HepG2 (cell line): ENCODE measurements at regions not wholly inside any gene's neighbourhood (a gene's known extent, or its start where the extent isn't known, plus 50 kb on each side); places are given as distances from the start of the nearest gene placed in this dataset.

Source experiments
- ATAC-seq: fragments of 200-7000 bp; cut with Tn5 transposase; 3 replicates; pipeline ENCODE4 v1.9.1; 2020; ENCODE audit warnings: mild to moderate bottlenecking, moderate library complexity
- BruUV-seq: library from RNA; stranded (reverse); fragments of 400-500 nt; replicated peaks from 2 replicates; lab custom pipeline; 2021; lab: Mats Ljungman, UMichigan
- CTCF ChIA-PET: fragments of 300-600 bp; formaldehyde crosslinking; extraction: SDS; loops from one replicate; lab custom pipeline; 2021; ENCODE audit warnings: low total read pairs, inconsistent platforms, low intra/inter-chr PET ratio; lab: Yijun Ruan, JAX
- POLR2A ChIA-PET: fragments of 350-600 bp; sonication (Branson Sonifier 250); formaldehyde crosslinking; loops from one replicate; lab custom pipeline; 2020; ENCODE audit warnings: antibody characterized with exemption, inconsistent platforms; lab: Yijun Ruan, JAX
- DNase-seq: peaks from one replicate; pipeline ENCODE4 v3.0.0-alpha.2; 2015; ENCODE audit warnings: low spot score
- FAIRE-seq: peaks from 3 replicates; lab custom pipeline; 2011; peaks lifted over from hg19 to GRCh38; lab: Jason Lieb, UNC
- H2AFZ ChIP-seq: one replicate; pipeline ENCODE4 v1.6.1; 2011; ENCODE audit warnings: low read length, inconsistent platforms
- H3K27ac ChIP-seq: fragments of 300-600 bp; 3 replicates; pipeline ENCODE4 v1.8.0; 2011; ENCODE audit warnings: mixed run types, mild to moderate bottlenecking, mixed read lengths, low read length, inconsistent platforms; ENCODE audit not compliant: insufficient read depth; ENCODE audit errors: extremely low read length
- H3K27me3 ChIP-seq, 2 experiments: fragments of 200-600 bp in 1 of 2; 2 replicates in 1 of 2; 3 replicates in 1 of 2; pipeline versions ENCODE4 v1.6.0 to v1.8.0; 2011; ENCODE audit warnings: low read length in 2 of 2, mild to moderate bottlenecking in 2 of 2, moderate library complexity in 2 of 2, inconsistent platforms in 1 of 2; ENCODE audit not compliant: insufficient read depth in 2 of 2, control insufficient read depth in 1 of 2
- H3K36me3 ChIP-seq, 2 experiments: fragments of 200-600 bp in 1 of 2; replicated peaks in 1 of 2; 2 replicates in 1 of 2; 3 replicates in 1 of 2; pipeline versions ENCODE4 v1.5.1 to v1.8.0; 2011; ENCODE audit warnings: low read length in 2 of 2, inconsistent platforms in 1 of 2; ENCODE audit not compliant: insufficient read depth in 2 of 2, control insufficient read depth in 1 of 2
- H3K4me1 ChIP-seq: 2 replicates; pipeline ENCODE4 v1.5.1; 2012; ENCODE audit warnings: low read length, inconsistent platforms; ENCODE audit not compliant: insufficient read depth
- H3K4me2 ChIP-seq: 2 replicates; pipeline ENCODE4 v1.6.0; 2011; ENCODE audit warnings: low read depth, low read length, inconsistent platforms
- H3K4me3 ChIP-seq, 3 experiments: fragments of 200-600 bp in 1 of 3; sonication (generic), shearing (Covaris generic) in 1 of 3; replicated peaks in 1 of 3; 2 replicates each; pipeline ENCODE4 v1.5.1; 2011 to 2016; ENCODE audit warnings: low read length in 3 of 3, inconsistent platforms in 2 of 3, low read depth in 2 of 3, mild to moderate bottlenecking in 2 of 3, control low read depth in 1 of 3, mixed read lengths in 1 of 3; ENCODE audit not compliant: insufficient read depth in 1 of 3
- H3K79me2 ChIP-seq: one replicate; pipeline ENCODE4 v1.6.1; 2011; ENCODE audit warnings: low read length, inconsistent platforms; ENCODE audit not compliant: insufficient read depth
- H3K9ac ChIP-seq: 2 replicates; pipeline ENCODE4 v1.6.0; 2011; ENCODE audit warnings: mild to moderate bottlenecking, low read depth, low read length, inconsistent platforms; ENCODE audit not compliant: insufficient read depth
- H3K9me3 ChIP-seq: 2 replicates; pipeline ENCODE4 v1.5.1; 2012; ENCODE audit warnings: mild to moderate bottlenecking, low read length
- H4K20me1 ChIP-seq: 2 replicates; pipeline ENCODE4 v1.6.0; 2011; ENCODE audit warnings: inconsistent platforms, mild to moderate bottlenecking, low read length, moderate library complexity; ENCODE audit not compliant: insufficient read depth
- ATF6 ChIP-seq: sonication (generic); formaldehyde crosslinking; conservative IDR thresholded peaks from 2 replicates; pipeline ENCODE4 v1.4.0; 2020; ENCODE audit warnings: missing genetic modification reagents
- CBX2 ChIP-seq, 2 experiments: fragments of 200-600 bp in 1 of 2; sonication (generic); formaldehyde crosslinking in 1 of 2; IDR thresholded peaks; 2 replicates each; pipeline versions ENCODE4 v1.7.0 to v1.8.1; 2018 to 2022; ENCODE audit warnings: low read depth in 2 of 2, low read length in 1 of 2, mild to moderate bottlenecking in 1 of 2, missing genetic modification reagents in 1 of 2
- DRAP1 ChIP-seq: IDR thresholded peaks from 2 replicates; pipeline ENCODE4 v1.6.1; 2016; ENCODE audit warnings: missing genetic modification reagents, missing compliant biosample characterization
- MAFF ChIP-seq: IDR thresholded peaks from 2 replicates; pipeline ENCODE4 v1.6.1; 2011; ENCODE audit warnings: low read depth, low read length, improper control_type of control experiment
- RERE ChIP-seq: IDR thresholded peaks from 2 replicates; pipeline ENCODE4 v1.6.1; 2016; ENCODE audit warnings: low read depth, missing genetic modification reagents, missing compliant biosample characterization
- SIX1 ChIP-seq: sonication (generic); formaldehyde crosslinking; IDR thresholded peaks from 2 replicates; pipeline ENCODE4 v1.4.0; 2020; ENCODE audit warnings: missing genetic modification reagents, borderline replicate concordance
- TIGD3 ChIP-seq: sonication (generic); formaldehyde crosslinking; IDR thresholded peaks from 2 replicates; pipeline ENCODE4 v1.5.1; 2020; ENCODE audit warnings: mild to moderate bottlenecking, missing genetic modification reagents, borderline replicate concordance
- ZNF232 ChIP-seq: sonication (generic); formaldehyde crosslinking; IDR thresholded peaks from 2 replicates; pipeline ENCODE4 v1.4.0; 2020; ENCODE audit warnings: missing genetic modification reagents, borderline replicate concordance
- ZNF766 ChIP-seq: sonication (generic); formaldehyde crosslinking; IDR thresholded peaks from 2 replicates; pipeline ENCODE4 v1.5.0; 2020; ENCODE audit warnings: missing genetic modification reagents, borderline replicate concordance
- WGBS: methylation state at CpG from one replicate; pipeline ENCODE4 v1.1.6; 2017; ENCODE audit warnings: low lambda C conversion rate; 5-methylcytosine and 5-hydroxymethylcytosine counted together
- in situ Hi-C: cut with HindIII; loops from 2 replicates; pipeline ENCODE4 v1.10.0; 2017; ENCODE audit warnings: low pct_unique_long_range_greater_than_20kb; ENCODE audit not compliant: extremely low pct_ligation_motif_present
- intact Hi-C: fragments of 100-400 bp; cut with micrococcal nuclease; formaldehyde crosslinking; loops from one replicate; pipeline ENCODE4 v1.10.0; 2022; ENCODE audit not compliant: unreplicated experiment
- TF ChIP-seq, protein P1 (sequence below): sonication (generic); formaldehyde crosslinking; IDR thresholded peaks from 2 replicates; pipeline ENCODE4 v1.8.0; 2022; ENCODE audit warnings: missing genetic modification reagents, mild to moderate bottlenecking, borderline replicate concordance

DNA sequence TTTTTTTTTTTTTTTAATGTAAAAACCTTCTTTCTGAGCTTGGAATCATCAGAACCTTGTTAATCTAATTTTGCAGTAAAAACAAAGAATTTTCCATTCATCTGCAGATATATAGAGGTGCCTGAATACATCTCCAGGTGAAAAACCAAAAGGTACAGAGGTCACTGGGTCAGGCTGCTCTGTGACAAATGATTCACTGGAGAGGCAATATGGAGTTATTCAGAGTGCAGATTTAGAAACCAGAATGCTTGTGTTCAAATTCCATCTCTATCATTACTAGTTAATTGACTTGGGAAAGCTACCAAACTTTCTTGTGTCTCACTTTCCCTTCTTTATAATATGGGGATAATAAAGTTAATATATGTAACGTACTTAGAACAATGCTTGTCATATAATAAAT is 51.5 kb upstream of the C1orf53 start:
- Histone ChIP-seq H3K4me2 (no peak overlapping the region), H3K9me3 (no peaks in the 10 kb centered on the region), H2AFZ (no peak overlapping the region), H4K20me1 (no peaks in the 10 kb centered on the region), H3K27me3 (no peaks in the 10 kb centered on the region), H3K36me3 (no peaks in the 10 kb centered on the region), H3K27ac (no peak overlapping the region), H3K79me2 (no peaks in the 10 kb centered on the region), H3K4me3 (no peak overlapping the region), H3K4me1 (no peaks in the 10 kb centered on the region), H3K9ac (no peak overlapping the region)
- BruUV-seq = no TSS peak
- no peak for TF ChIP-seq ZNF766
- TF ChIP-seq SIX1 = no peak
- TF ChIP-seq CBX2 (IDR thresholded peaks at IDR 0.05; ENCODE audit: low read depth, low read length) = no peak
- no peak for TF ChIP-seq CBX2 (CRISPR knock-in tag; IDR thresholded peaks at IDR 0.05; ENCODE audit: low read depth)
- TF ChIP-seq MAFF = no peak
- TF ChIP-seq ATF6 (CRISPR knock-in tag) = no peak
- TF ChIP-seq ZNF232 (CRISPR knock-in tag) = no peak
- no peak for TF ChIP-seq DRAP1 (CRISPR knock-in tag)
- TF ChIP-seq, protein P1, sequence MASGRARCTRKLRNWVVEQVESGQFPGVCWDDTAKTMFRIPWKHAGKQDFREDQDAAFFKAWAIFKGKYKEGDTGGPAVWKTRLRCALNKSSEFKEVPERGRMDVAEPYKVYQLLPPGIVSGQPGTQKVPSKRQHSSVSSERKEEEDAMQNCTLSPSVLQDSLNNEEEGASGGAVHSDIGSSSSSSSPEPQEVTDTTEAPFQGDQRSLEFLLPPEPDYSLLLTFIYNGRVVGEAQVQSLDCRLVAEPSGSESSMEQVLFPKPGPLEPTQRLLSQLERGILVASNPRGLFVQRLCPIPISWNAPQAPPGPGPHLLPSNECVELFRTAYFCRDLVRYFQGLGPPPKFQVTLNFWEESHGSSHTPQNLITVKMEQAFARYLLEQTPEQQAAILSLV (CRISPR knock-in tag) = no peak
- no peak for TF ChIP-seq RERE (CRISPR knock-in tag)
- TF ChIP-seq TIGD3 (CRISPR knock-in tag) = no peak
- in situ Hi-C loops = no loop called here
- ChIA-PET POLR2A (no interaction called here), CTCF (no interaction called here)
- WGBS = 55% methylated on average over 1 of the region's 1 CpG
- no peak for DNase-seq
- intact Hi-C loops = no loop called here
- no peak for ATAC-seq
- no peak for FAIRE-seq
